Heart right ventricle (tissue), 16 donors: ENCODE measurements at regions not wholly inside any gene's neighbourhood (a gene's known extent, or its start where the extent isn't known, plus 50 kb on each side); places are given as distances from the start of the nearest gene placed in this dataset.

Experiments used
- ATAC-seq, 8 donors: fragments of 200-7000 bp; cut with Tn5 transposase; one replicate each; pipeline ENCODE4 v1.9.1; 2020; ENCODE audit warnings: mild to moderate bottlenecking in 8 of 8, moderate library complexity in 8 of 8, moderate number of reproducible peaks in 1 of 8
- DNase-seq, 2 donors: peaks; one replicate each; pipeline ENCODE4 v3.0.0-alpha.2; 2020
- H3K27ac ChIP-seq, 10 donors: fragments of 200-600 bp; sonication (generic) in 2 of 10; one replicate each; pipeline versions ENCODE4 v1.5.0 to v1.8.0; 2020 to 2022; ENCODE audit warnings: mild to moderate bottlenecking in 3 of 10
- H3K27me3 ChIP-seq, 7 donors: fragments of 200-600 bp; one replicate each; pipeline ENCODE4 v1.8.0; 2021 to 2022; ENCODE audit warnings: mild to moderate bottlenecking in 2 of 7
- H3K36me3 ChIP-seq, 9 donors: fragments of 200-600 bp; sonication (generic) in 1 of 9; one replicate each; pipeline versions ENCODE4 v1.5.0 to v1.8.0; 2020 to 2022; ENCODE audit warnings: mild to moderate bottlenecking in 2 of 9
- H3K4me1 ChIP-seq, 9 donors: fragments of 200-600 bp; sonication (generic) in 1 of 9; one replicate each; pipeline versions ENCODE4 v1.5.0 to v1.8.0; 2020 to 2022; ENCODE audit warnings: mild to moderate bottlenecking in 4 of 9
- H3K4me3 ChIP-seq, 10 donors: fragments of 200-600 bp; sonication (generic) in 2 of 10; one replicate each; pipeline versions ENCODE4 v1.5.0 to v1.8.0; 2020 to 2022; ENCODE audit warnings: mild to moderate bottlenecking in 7 of 10, moderate library complexity in 2 of 10
- H3K9me3 ChIP-seq, 11 donors: fragments of 200-600 bp in 10 of 11; sonication (generic) in 2 of 11; one replicate each; pipeline versions ENCODE4 v1.5.0 to v1.8.0; 2013 to 2022; ENCODE audit warnings: mild to moderate bottlenecking in 2 of 11, control low read depth in 1 of 11, moderate library complexity in 1 of 11
- WGBS, 2 donors: extraction: QIAGEN DNeasy Blood & Tissue Kit; methylation state at CpG; one replicate each; pipeline ENCODE4 v1.1.7; 2013; ENCODE audit warnings: inconsistent platforms in 1 of 2; 5-methylcytosine and 5-hydroxymethylcytosine counted together
- intact Hi-C, 10 donors: fragments of 100-400 bp; cut with DNase I; formaldehyde crosslinking; loops; one replicate each; pipeline versions ENCODE4 v1.11.1 to v1.14.2; 2022
- TF ChIP-seq, protein P1 (sequence below), 9 donors: fragments of 200-600 bp; sonication (generic) in 2 of 9; IDR thresholded peaks; one replicate each; pipeline versions ENCODE4 v1.5.0 to v1.8.0; 2021 to 2022; ENCODE audit warnings: antibody characterized with exemption in 9 of 9, mild to moderate bottlenecking in 5 of 9, moderate library complexity in 1 of 9
- donor health status: Arrhythmogenic right ventricular cardiomyopathy.
- donor health status: ischemic (EF 13 %, LVEDD 7.1; RV severe dilation, severe dysfunction).
- donor health status: healthy with polysubstance abuse.
- donor health status: DM: no; HTN: yes; CAD: no.
- donor health status: DM: no; HTN: no; CAD: no.
- donor health status: ischemic (EF 25% LVEDD 6.9; RV normal size, moderate dysfunction).
- donor health status: ischemic (EF 25% LVEDD 5.7; RV mildly dilated, moderate dysfunction).
- donor health status: healthy.
- donor health status: DM: yes; HTN: yes; CAD: no.
- donor health status: Ischemic cardiomyopathy.
- donor health status: ischemic (EF 35%, LVEDD 5.7; RV mildly dilated, moderate dysfunction).
- donor health status: nonischemic (EF 11% LVEDD 7.7; RV severe dilation, severe dysfunction).
- donor health status: DM: yes; HTN: yes; CAD: no.
- donor health status: PGD.
- donor health status: ischemic (EF 29% LVEDD 5.4; RV normal size, mild dysfunction).
- donor health status: nonischemic (EF 23%, LVEDD 6.1; RV moderate dilation, normal function).

GRCh38 chr20:19832875-19833274 is 74.8 kb downstream of the RIN2 start:
- 72 to 85% methylated on average over 5 of the region's 5 CpGs for WGBS, 2 donors
- peaks cover 0 to 4% (median 0%) of the 10 kb centered on the region in 9 donors for H3K36me3 ChIP-seq
- peaks cover 4 to 58% (median 26%) of the 10 kb centered on the region in 9 donors for H3K4me1 ChIP-seq
- TF ChIP-seq, protein P1, sequence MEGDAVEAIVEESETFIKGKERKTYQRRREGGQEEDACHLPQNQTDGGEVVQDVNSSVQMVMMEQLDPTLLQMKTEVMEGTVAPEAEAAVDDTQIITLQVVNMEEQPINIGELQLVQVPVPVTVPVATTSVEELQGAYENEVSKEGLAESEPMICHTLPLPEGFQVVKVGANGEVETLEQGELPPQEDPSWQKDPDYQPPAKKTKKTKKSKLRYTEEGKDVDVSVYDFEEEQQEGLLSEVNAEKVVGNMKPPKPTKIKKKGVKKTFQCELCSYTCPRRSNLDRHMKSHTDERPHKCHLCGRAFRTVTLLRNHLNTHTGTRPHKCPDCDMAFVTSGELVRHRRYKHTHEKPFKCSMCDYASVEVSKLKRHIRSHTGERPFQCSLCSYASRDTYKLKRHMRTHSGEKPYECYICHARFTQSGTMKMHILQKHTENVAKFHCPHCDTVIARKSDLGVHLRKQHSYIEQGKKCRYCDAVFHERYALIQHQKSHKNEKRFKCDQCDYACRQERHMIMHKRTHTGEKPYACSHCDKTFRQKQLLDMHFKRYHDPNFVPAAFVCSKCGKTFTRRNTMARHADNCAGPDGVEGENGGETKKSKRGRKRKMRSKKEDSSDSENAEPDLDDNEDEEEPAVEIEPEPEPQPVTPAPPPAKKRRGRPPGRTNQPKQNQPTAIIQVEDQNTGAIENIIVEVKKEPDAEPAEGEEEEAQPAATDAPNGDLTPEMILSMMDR (IDR thresholded peaks at IDR 0.05) = no peak
- H3K27me3 ChIP-seq = no peaks in the 10 kb centered on the region
- H3K27ac ChIP-seq = no peak overlapping the region
- DNase-seq (no peak), ATAC-seq (no peak)
- intact Hi-C loops = loop anchor here in 1 of 10 donors (5.0 kb wide), 1 partner anchor 36 kb away; no protein-coding TSS in a partner anchor
- H3K9me3 ChIP-seq = no peaks in the 10 kb centered on the region
- H3K4me3 ChIP-seq = no peak overlapping the region

- H3K27ac ChIP-seq = no peak overlapping the region
- peaks cover 0 to 6% (median 0%) of the 10 kb centered on the region in 9 donors for H3K36me3 ChIP-seq
- H3K27me3 ChIP-seq = no peaks in the 10 kb centered on the region
- intact Hi-C loops = loop anchor here in 1 of 10 donors (5.0 kb wide), 1 partner anchor 36 kb away; no protein-coding TSS in a partner anchor
- no peak overlapping the region for H3K4me3 ChIP-seq
- DNase-seq = no peak
- peaks cover 0 to 53% (median 21%) of the 10 kb centered on the region in 9 donors for H3K4me1 ChIP-seq
- peak in 1 of 8 donors; percentile 29 for ATAC-seq
- TF ChIP-seq, protein P1 (IDR thresholded peaks at IDR 0.05) = no peak
- WGBS, 2 donors = 80 to 88% methylated on average over 6 of the region's 6 CpGs
- no peaks in the 10 kb centered on the region for H3K9me3 ChIP-seq
These were observed 75.3 kb downstream of the RIN2 start for GRCh38 chr20:19833395-19833794.

- Histone ChIP-seq H3K4me3 (no peak overlapping the region), H3K27me3 (no peaks in the 10 kb centered on the region), H3K9me3 (no peaks in the 10 kb centered on the region), H3K27ac (no peak overlapping the region), H3K4me1 (peaks cover 0 to 47% (median 16%) of the 10 kb centered on the region in 9 donors), H3K36me3 (peaks cover 0 to 12% (median 0%) of the 10 kb centered on the region in 9 donors)
- intact Hi-C loops = loop anchor here in 1 of 10 donors (5.0 kb wide), 1 partner anchor 37 kb away; no protein-coding TSS in a partner anchor
- ATAC-seq (no peak), DNase-seq (no peak)
- TF ChIP-seq, protein P1 (IDR thresholded peaks at IDR 0.05) = no peak
- 94 to 95% methylated on average over 4 of the region's 4 CpGs for WGBS, 2 donors
These were observed 76.2 kb downstream of the RIN2 start for GRCh38 chr20:19834287-19834686.

DNA sequence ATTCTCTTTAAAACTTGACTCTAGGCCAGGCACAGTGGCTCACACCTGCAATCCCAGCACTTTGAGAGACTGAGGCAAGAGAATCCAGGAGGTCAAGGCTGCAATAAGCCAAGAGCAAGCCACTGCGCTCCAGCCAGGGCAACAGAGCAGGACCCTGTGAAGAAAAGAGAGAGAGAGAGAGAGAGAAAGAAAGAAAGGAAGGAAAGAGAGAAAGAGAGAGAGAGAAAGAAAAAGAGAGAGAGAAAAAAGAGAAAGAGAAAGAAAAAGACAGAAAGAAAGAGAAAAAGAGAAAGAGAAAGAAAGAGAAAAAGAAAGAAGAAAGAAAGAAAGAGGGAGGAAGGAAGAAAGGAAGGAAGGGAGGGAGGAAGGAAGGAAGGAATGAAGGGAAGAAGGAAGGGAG is 76.7 kb downstream of the RIN2 start:
- intact Hi-C loops = loop anchor here in 1 of 10 donors (5.0 kb wide), 1 partner anchor 37 kb away; no protein-coding TSS in a partner anchor
- DNase-seq = no peak
- H3K27ac ChIP-seq = peak overlapping the region in 1 of 10 donors; percentile 42
- WGBS, 2 donors = 97 to 100% methylated on average over 1 of the region's 1 CpG
- TF ChIP-seq, protein P1 (IDR thresholded peaks at IDR 0.05) = no peak
- H3K4me1 ChIP-seq = peaks cover 0 to 45% (median 16%) of the 10 kb centered on the region in 9 donors
- no peak for ATAC-seq
- H3K36me3 ChIP-seq = peaks cover 0 to 12% (median 0%) of the 10 kb centered on the region in 9 donors
- H3K9me3 ChIP-seq = no peaks in the 10 kb centered on the region
- H3K27me3 ChIP-seq = no peaks in the 10 kb centered on the region
- no peak overlapping the region for H3K4me3 ChIP-seq
